Endothelial cell of umbilical vein (primary cell): ENCODE measurements at regions not wholly inside any gene's neighbourhood (a gene's known extent, or its start where the extent isn't known, plus 50 kb on each side); places are given as distances from the start of the nearest gene placed in this dataset.

Experiments used
- BruUV-seq: library from RNA; stranded (reverse); fragments of 400-500 nt; replicated peaks from 2 replicates; lab custom pipeline; 2021; lab: Mats Ljungman, UMichigan
- CTCF ChIA-PET: fragments of 300-600, 350-600 bp; sonication (Branson Sonifier 250); formaldehyde crosslinking; loops from one replicate; lab custom pipeline; 2021; ENCODE audit warnings: antibody characterized with exemption, inconsistent platforms; lab: Charles Lee
- POLR2A ChIA-PET: fragments of 300-600, 350-600 bp; sonication (Branson Sonifier 250); formaldehyde crosslinking; loops from one replicate; lab custom pipeline; 2021; ENCODE audit warnings: antibody characterized with exemption, inconsistent platforms; lab: Charles Lee
- DNase-seq: peaks from one replicate; pipeline ENCODE4 v3.0.0-alpha.2; 2011; ENCODE audit warnings: low read depth, low spot score
- FAIRE-seq: peaks from 2 replicates; lab custom pipeline; 2011; peaks lifted over from hg19 to GRCh38; lab: Jason Lieb, UNC
- H2AFZ ChIP-seq: 2 replicates; pipeline ENCODE4 v1.6.0; 2012; ENCODE audit warnings: low read depth, low read length, control low read depth, inconsistent platforms
- H3K27ac ChIP-seq: 2 replicates; pipeline ENCODE4 v1.5.1; 2011; ENCODE audit warnings: low read depth, mild to moderate bottlenecking, control low read depth, low read length, moderate library complexity; ENCODE audit not compliant: insufficient read depth
- H3K27me3 ChIP-seq, 2 experiments: 2 replicates each; pipeline versions ENCODE4 v1.6.0 to v1.6.1; 2011; ENCODE audit warnings: low read length in 2 of 2, mixed read lengths in 1 of 2; ENCODE audit not compliant: control insufficient read depth in 2 of 2, insufficient read depth in 2 of 2
- H3K36me3 ChIP-seq, 2 experiments: 2 replicates in 1 of 2; 3 replicates in 1 of 2; pipeline ENCODE4 v1.5.1; 2011; ENCODE audit warnings: low read length in 2 of 2, mild to moderate bottlenecking in 1 of 2, moderate library complexity in 1 of 2; ENCODE audit not compliant: control insufficient read depth in 2 of 2, insufficient read depth in 2 of 2; ENCODE audit errors: extremely low read depth in 1 of 2
- H3K4me1 ChIP-seq: 3 replicates; pipeline ENCODE4 v1.5.1; 2011; ENCODE audit warnings: mild to moderate bottlenecking, low read length; ENCODE audit not compliant: control insufficient read depth, insufficient read depth; ENCODE audit errors: extremely low read depth
- H3K4me2 ChIP-seq: 2 replicates; pipeline ENCODE4 v1.6.1; 2011; ENCODE audit warnings: low read length, control low read depth, mixed read lengths; ENCODE audit not compliant: insufficient read depth
- H3K4me3 ChIP-seq, 3 experiments: fragments of 200-600 bp in 1 of 3; sonication (generic), shearing (Covaris generic) in 1 of 3; replicated peaks in 1 of 3; 2 replicates each; pipeline ENCODE4 v1.5.1; 2011 to 2016; ENCODE audit warnings: control low read depth in 3 of 3, low read length in 3 of 3, mild to moderate bottlenecking in 2 of 3, inconsistent platforms in 1 of 3, low read depth in 1 of 3, moderate library complexity in 1 of 3; ENCODE audit not compliant: insufficient read depth in 1 of 3
- H3K79me2 ChIP-seq: 2 replicates; pipeline ENCODE4 v1.6.0; 2012; ENCODE audit warnings: low read length, inconsistent platforms; ENCODE audit not compliant: control insufficient read depth, insufficient read depth
- H3K9ac ChIP-seq: replicated peaks from 2 replicates; pipeline ENCODE3; 2011; ENCODE audit warnings: low read length, control low read depth; ENCODE audit not compliant: insufficient read depth; ENCODE audit errors: extremely low read depth
- H3K9me1 ChIP-seq: replicated peaks from 3 replicates; pipeline ENCODE4 v1.6.0; 2011; ENCODE audit warnings: mild to moderate bottlenecking, low read length; ENCODE audit not compliant: control insufficient read depth, insufficient read depth; ENCODE audit errors: extremely low read depth
- H3K9me3 ChIP-seq: replicated peaks from 2 replicates; pipeline ENCODE4 v1.5.1; 2012; ENCODE audit warnings: low read length, inconsistent platforms; ENCODE audit not compliant: control insufficient read depth, insufficient read depth
- H4K20me1 ChIP-seq: replicated peaks from 2 replicates; pipeline ENCODE3; 2011; ENCODE audit warnings: mild to moderate bottlenecking, low read length; ENCODE audit not compliant: control insufficient read depth, insufficient read depth; ENCODE audit errors: extremely low read depth
- CTCF ChIP-seq, 2 donors: IDR thresholded peaks; 1 replicate in 1 of 2; 2 replicates in 1 of 2; pipeline ENCODE4 v1.5.1; 2011; ENCODE audit warnings: low read length in 2 of 2, mild to moderate bottlenecking in 2 of 2, moderate library complexity in 2 of 2, control low read depth in 1 of 2, inconsistent platforms in 1 of 2, low read depth in 1 of 2; ENCODE audit not compliant: insufficient read depth in 1 of 2; ENCODE audit errors: extremely low read depth in 1 of 2
- EZH2 ChIP-seq: IDR thresholded peaks from 2 replicates; pipeline ENCODE4 v1.6.1; 2012; ENCODE audit warnings: borderline replicate concordance, low read depth, mild to moderate bottlenecking, moderate library complexity, low read length, inconsistent platforms; ENCODE audit not compliant: severe bottlenecking
- FOS ChIP-seq: IDR thresholded peaks from 2 replicates; pipeline ENCODE4 v1.6.1; 2011; ENCODE audit warnings: mild to moderate bottlenecking, low read length, moderate library complexity, borderline replicate concordance; ENCODE audit not compliant: insufficient read depth
- GATA2 ChIP-seq: IDR thresholded peaks from 2 replicates; pipeline ENCODE4 v1.7.0; 2011; ENCODE audit warnings: low read depth, mild to moderate bottlenecking, moderate library complexity, mixed read lengths, low read length; ENCODE audit not compliant: insufficient read length, insufficient read depth
- JUN ChIP-seq: IDR thresholded peaks from 2 replicates; pipeline ENCODE4 v1.6.1; 2011; ENCODE audit warnings: borderline replicate concordance, low read depth; ENCODE audit not compliant: insufficient read length, insufficient read depth
- MAX ChIP-seq: IDR thresholded peaks from 2 replicates; pipeline ENCODE4 v1.6.1; 2011; ENCODE audit not compliant: insufficient read depth, insufficient read length
- MYC ChIP-seq: IDR thresholded peaks from one replicate; pipeline ENCODE4 v1.6.1; 2011; ENCODE audit warnings: mild to moderate bottlenecking, low read depth, low read length
- POLR2A ChIP-seq: IDR thresholded peaks from 2 replicates; pipeline ENCODE4 v1.6.1; 2012; ENCODE audit warnings: low read depth, mild to moderate bottlenecking, control low read depth, low read length
- POLR2AphosphoS5 ChIP-seq: IDR thresholded peaks from 2 replicates; pipeline ENCODE4 v1.6.1; 2012; ENCODE audit warnings: low read depth, mild to moderate bottlenecking, control low read depth, low read length, moderate library complexity; ENCODE audit not compliant: insufficient read depth
- dilution Hi-C: fragments of 300-500 bp; cut with MboI; formaldehyde crosslinking; loops from one replicate; pipeline ENCODE4 v1.15.0; 2019; ENCODE audit warnings: low sequenced_read_pairs; ENCODE audit not compliant: extremely low pct_ligation_motif_present
- intact Hi-C: fragments of 100-400 bp; cut with micrococcal nuclease; formaldehyde crosslinking; loops from one replicate; pipeline ENCODE4 v1.10.0; 2022

- H3K79me2 ChIP-seq = no peaks in the 10 kb centered on the region
Measured at GRCh38 chr10:78620985-78621799, 447.6 kb upstream of the ZMIZ1 start.

More at GRCh38 chr10:78620985-78621799, 447.6 kb upstream of the ZMIZ1 start:
- no peak overlapping the region for H3K4me2 ChIP-seq
- no TSS peak for BruUV-seq
- H3K27me3 ChIP-seq = peaks cover 3 to 7% of the 10 kb centered on the region in 2 experiments
- H3K27ac ChIP-seq = no peak overlapping the region
- H3K4me1 ChIP-seq = no peaks in the 10 kb centered on the region
- peak; percentile 56 for DNase-seq
- ChIA-PET CTCF (no interaction called here), POLR2A (no interaction called here)
- no peaks in the 10 kb centered on the region for H3K9me3 ChIP-seq
- no peak overlapping the region for H2AFZ ChIP-seq
- no peak for TF ChIP-seq MAX
- no peak for TF ChIP-seq CTCF (IDR thresholded peaks at IDR 0.05; ENCODE audit: extremely low read depth in 1 of 2, insufficient read depth in 1 of 2, low read depth in 1 of 2, low read length in 2 of 2)
- TF ChIP-seq FOS = no peak
- no peak for TF ChIP-seq POLR2AphosphoS5
- TF ChIP-seq GATA2 = no peak
- TF ChIP-seq MYC = no peak
- no peak for TF ChIP-seq JUN
- no peak for TF ChIP-seq POLR2A
- TF ChIP-seq EZH2 = no peak
- no peak for FAIRE-seq
- H3K9me1 ChIP-seq = no peaks in the 10 kb centered on the region
- no peaks in the 10 kb centered on the region for H3K36me3 ChIP-seq
- dilution Hi-C loops = no loop called here
- intact Hi-C loops = no loop called here
- H3K4me3 ChIP-seq = no peak overlapping the region
- H4K20me1 ChIP-seq = no peaks in the 10 kb centered on the region
- H3K9ac ChIP-seq = no peak overlapping the region
